ENCODE measurements at regions not wholly inside any gene's neighbourhood (a gene's known extent, or its start where the extent isn't known, plus 50 kb on each side); places are given as distances from the start of the nearest gene placed in this dataset.

DNA sequence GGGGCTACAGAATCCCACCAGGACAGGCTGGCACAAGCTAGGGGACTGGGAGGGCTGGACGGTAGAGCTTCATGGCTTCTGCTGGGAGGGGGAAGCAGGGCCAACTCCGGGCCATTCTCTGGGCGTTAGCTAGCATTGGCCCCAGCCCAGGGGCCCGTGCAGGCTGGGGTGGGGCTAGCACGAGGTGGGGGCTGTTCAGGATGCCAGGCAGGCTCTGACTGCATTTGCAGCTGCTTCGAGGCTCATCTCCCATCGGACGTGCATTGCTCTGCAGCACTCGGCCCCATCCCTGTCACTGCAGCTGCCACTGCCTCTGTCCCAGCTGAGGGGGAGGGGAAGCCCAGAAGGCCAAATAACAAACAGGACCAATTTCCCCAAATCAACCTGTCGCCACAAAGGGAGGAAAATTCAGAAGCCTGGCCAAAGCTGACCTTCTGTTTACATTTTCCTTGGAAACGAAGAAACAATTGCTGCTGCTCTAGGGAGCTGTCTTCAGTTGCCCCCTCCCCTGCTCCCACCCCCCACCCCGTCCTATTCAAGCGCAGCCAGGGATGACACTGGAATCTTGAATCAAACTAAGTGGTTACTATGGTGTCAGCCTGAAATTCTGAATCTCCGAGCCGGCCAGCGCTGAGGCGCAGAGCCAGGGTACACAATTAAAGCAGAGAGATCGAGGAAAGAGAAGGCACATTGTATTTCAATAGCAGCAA, 138.8 kb upstream of the PRR20G start:
- Histone ChIP-seq H3K9ac (no peak overlapping the region), H4K20me1 (ENCODE audit: insufficient read depth) (no peaks in the 10 kb centered on the region), H3K79me2 (ENCODE audit: insufficient read depth, low read depth) (no peaks in the 10 kb centered on the region), H2AFZ (ENCODE audit: low read depth) (no peak overlapping the region), H3K36me3 (ENCODE audit: insufficient read depth) (no peaks in the 10 kb centered on the region), H3K4me2 (no peak overlapping the region), H3K4me1 (ENCODE audit: low read depth, poor library complexity, severe bottlenecking) (no peaks in the 10 kb centered on the region), H3K27ac (no peak overlapping the region), H3K27me3 (ENCODE audit: insufficient read depth, low read depth) (no peaks in the 10 kb centered on the region; the same call in 1 of the 2 replicates), H3K4me3 (IDR thresholded peaks at IDR 0.05; ENCODE audit: insufficient read depth, low read depth, low read length) (no peak overlapping the region)
- TF ChIP-seq, protein P1, sequence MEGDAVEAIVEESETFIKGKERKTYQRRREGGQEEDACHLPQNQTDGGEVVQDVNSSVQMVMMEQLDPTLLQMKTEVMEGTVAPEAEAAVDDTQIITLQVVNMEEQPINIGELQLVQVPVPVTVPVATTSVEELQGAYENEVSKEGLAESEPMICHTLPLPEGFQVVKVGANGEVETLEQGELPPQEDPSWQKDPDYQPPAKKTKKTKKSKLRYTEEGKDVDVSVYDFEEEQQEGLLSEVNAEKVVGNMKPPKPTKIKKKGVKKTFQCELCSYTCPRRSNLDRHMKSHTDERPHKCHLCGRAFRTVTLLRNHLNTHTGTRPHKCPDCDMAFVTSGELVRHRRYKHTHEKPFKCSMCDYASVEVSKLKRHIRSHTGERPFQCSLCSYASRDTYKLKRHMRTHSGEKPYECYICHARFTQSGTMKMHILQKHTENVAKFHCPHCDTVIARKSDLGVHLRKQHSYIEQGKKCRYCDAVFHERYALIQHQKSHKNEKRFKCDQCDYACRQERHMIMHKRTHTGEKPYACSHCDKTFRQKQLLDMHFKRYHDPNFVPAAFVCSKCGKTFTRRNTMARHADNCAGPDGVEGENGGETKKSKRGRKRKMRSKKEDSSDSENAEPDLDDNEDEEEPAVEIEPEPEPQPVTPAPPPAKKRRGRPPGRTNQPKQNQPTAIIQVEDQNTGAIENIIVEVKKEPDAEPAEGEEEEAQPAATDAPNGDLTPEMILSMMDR (conservative IDR thresholded peaks at IDR 0.05; ENCODE audit: low read depth, low read length): no peak

DNA sequence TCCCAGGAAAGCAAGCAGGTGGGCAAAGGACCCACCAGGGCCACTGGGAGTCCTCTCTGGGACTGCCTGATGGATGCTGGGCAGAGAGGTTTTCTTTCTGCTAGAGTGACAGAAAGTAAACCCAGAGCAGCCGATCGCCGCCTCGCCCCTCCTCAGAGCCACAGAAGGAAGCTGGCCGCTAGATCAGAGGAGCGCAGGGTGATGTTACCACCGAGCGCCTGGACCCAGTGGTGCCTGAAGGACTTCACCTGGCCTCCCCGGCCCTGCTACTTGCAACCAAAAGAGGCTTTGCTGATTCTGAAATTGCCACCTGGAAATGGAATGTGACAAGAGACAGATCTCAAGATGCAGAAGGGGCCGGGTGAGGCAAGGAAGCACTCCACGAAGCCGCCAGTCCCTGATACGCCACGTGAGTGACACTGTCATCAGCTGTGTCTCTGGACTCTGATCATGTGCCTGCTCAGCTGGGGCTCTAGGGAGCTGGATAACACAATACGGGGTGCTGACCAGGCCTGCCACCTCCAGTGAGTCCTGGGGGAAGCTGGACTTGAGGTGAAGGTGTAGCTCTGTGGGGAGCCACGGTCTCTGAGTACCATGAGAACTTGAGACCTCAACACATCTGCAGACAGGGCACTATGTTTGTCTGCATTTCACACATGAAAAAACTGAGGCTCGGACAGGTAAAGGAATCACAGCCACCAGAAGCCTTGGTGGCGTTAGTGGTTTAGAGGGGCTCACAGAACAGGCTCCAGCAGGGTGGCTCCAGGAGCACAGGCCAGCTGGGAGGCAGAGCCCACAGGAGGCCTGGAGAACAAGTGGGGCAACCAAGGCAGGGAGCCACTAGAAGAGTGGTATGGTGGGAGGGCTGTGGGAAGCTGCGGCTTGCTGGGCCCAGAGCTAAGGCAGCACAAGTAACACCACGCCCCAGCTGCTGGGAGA, 137.9 kb upstream of the PRR20G start:
- no peaks in the 10 kb centered on the region for H3K4me1 ChIP-seq (ENCODE audit: low read depth, poor library complexity, severe bottlenecking)
- no peaks in the 10 kb centered on the region for H4K20me1 ChIP-seq (ENCODE audit: insufficient read depth)
- H3K4me2 ChIP-seq: no peak overlapping the region
- H3K36me3 ChIP-seq (ENCODE audit: insufficient read depth): no peaks in the 10 kb centered on the region
- H2AFZ ChIP-seq (ENCODE audit: low read depth): no peak overlapping the region
- H3K27me3 ChIP-seq (ENCODE audit: insufficient read depth, low read depth): no peaks in the 10 kb centered on the region; the same call in 1 of the 2 replicates
- H3K27ac ChIP-seq: no peak overlapping the region
- TF ChIP-seq, protein P1 (conservative IDR thresholded peaks at IDR 0.05; ENCODE audit: low read depth, low read length): no peak
- no peaks in the 10 kb centered on the region for H3K79me2 ChIP-seq (ENCODE audit: insufficient read depth, low read depth)
- H3K9ac ChIP-seq: no peak overlapping the region
- H3K4me3 ChIP-seq (IDR thresholded peaks at IDR 0.05; ENCODE audit: insufficient read depth, low read depth, low read length): no peak overlapping the region

DNA sequence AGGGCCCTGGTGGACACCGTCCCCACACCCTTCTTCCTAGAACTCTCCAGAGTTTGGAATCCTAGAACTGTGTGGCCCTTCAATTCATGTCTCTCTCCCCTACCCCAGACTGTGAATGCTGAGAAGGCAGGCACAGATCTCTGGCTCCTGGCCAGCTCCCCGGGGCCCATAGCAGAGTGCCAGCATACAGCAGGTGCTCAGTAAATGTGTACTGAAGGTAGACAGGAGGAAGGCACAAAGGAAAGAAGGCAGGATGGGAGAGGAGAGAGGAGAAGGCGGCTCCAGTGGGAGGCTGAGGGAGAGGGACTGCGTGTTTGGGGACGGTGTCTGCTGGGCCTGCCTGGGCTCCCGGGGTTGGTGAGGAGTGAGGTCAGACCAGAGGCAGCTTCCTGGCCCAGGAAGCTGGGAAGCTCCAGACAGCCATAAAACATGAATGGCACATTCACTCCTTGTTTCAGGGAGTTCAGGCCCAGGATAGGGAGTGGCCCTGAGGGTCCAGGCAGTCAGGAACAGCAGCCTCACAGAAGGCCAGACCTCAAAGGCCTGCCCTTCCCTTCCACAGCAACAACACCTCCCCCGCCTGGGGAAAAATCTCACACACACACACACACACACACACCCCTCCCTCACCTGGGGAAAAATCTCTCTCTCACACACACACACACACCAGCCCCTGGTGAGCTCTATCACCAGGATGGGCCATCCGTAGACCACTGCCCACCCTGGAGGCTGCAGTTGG, 137.1 kb upstream of the PRR20G start:
- Histone ChIP-seq H4K20me1 (ENCODE audit: insufficient read depth) (no peaks in the 10 kb centered on the region), H3K4me1 (ENCODE audit: low read depth, poor library complexity, severe bottlenecking) (no peaks in the 10 kb centered on the region), H3K79me2 (ENCODE audit: insufficient read depth, low read depth) (no peaks in the 10 kb centered on the region), H3K27ac (no peak overlapping the region), H3K4me2 (no peak overlapping the region), H3K36me3 (ENCODE audit: insufficient read depth) (no peaks in the 10 kb centered on the region), H3K4me3 (IDR thresholded peaks at IDR 0.05; ENCODE audit: insufficient read depth, low read depth, low read length) (no peak overlapping the region), H3K9ac (no peak overlapping the region), H2AFZ (ENCODE audit: low read depth) (no peak overlapping the region), H3K27me3 (ENCODE audit: insufficient read depth, low read depth) (no peaks in the 10 kb centered on the region; the same call in 1 of the 2 replicates)
- TF ChIP-seq, protein P1 (conservative IDR thresholded peaks at IDR 0.05; ENCODE audit: low read depth, low read length): no peak
